ENCODE measurements at regions not wholly inside any gene's neighbourhood (a gene's known extent, or its start where the extent isn't known, plus 50 kb on each side); places are given as distances from the start of the nearest gene placed in this dataset.

DNA sequence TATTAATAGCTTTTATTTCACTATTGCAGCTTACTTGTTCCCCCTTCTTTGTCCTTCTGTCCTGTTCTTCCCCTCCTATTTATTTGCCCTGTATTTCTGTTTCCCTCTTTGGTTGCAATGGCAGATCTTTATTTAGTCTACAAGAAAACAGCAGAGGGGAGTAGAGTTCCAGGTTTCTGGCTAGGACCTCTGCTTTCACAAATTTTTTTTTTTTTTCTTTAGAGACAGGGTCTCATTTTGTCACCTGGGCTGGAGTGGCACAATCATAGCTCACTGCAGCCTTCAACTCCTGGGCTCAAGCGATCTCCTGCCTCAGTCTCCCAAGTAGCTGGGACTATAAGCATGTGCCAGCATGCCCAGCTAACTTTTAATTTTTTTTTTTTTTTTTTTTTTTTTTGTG lies 188.1 kb upstream of the SPRED2 start:
- no peak for TF ChIP-seq POLR2A (IDR thresholded peaks at IDR 0.05)
- TF ChIP-seq, protein P1, sequence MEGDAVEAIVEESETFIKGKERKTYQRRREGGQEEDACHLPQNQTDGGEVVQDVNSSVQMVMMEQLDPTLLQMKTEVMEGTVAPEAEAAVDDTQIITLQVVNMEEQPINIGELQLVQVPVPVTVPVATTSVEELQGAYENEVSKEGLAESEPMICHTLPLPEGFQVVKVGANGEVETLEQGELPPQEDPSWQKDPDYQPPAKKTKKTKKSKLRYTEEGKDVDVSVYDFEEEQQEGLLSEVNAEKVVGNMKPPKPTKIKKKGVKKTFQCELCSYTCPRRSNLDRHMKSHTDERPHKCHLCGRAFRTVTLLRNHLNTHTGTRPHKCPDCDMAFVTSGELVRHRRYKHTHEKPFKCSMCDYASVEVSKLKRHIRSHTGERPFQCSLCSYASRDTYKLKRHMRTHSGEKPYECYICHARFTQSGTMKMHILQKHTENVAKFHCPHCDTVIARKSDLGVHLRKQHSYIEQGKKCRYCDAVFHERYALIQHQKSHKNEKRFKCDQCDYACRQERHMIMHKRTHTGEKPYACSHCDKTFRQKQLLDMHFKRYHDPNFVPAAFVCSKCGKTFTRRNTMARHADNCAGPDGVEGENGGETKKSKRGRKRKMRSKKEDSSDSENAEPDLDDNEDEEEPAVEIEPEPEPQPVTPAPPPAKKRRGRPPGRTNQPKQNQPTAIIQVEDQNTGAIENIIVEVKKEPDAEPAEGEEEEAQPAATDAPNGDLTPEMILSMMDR (IDR thresholded peaks at IDR 0.05): no peak
